ENCODE measurements at regions not wholly inside any gene's neighbourhood (a gene's known extent, or its start where the extent isn't known, plus 50 kb on each side); places are given as distances from the start of the nearest gene placed in this dataset.

- FAIRE-seq, result no peak
- no peak for DNase-seq (ENCODE audit: extremely low spot score, insufficient read length, low read depth)
Measured at GRCh38 chr3:7881946-7882345, 619.7 kb upstream of the LMCD1 start.

GRCh38 chr3:7897655-7898054, 604.0 kb upstream of the LMCD1 start:
- DNase-seq (ENCODE audit: extremely low spot score, insufficient read length, low read depth) (no peak), FAIRE-seq (no peak)

GRCh38 chr3:7913283-7913682, 588.3 kb upstream of the LMCD1 start:
- DNase-seq (ENCODE audit: extremely low spot score, insufficient read length, low read depth) (no peak), FAIRE-seq (no peak)

- DNase-seq (ENCODE audit: extremely low spot score, insufficient read length, low read depth) (no peak), FAIRE-seq (no peak)
Measured at GRCh38 chr3:7915356-7915755, 586.3 kb upstream of the LMCD1 start.

GRCh38 chr3:7917443-7918151, 584.0 kb upstream of the LMCD1 start:
- DNase-seq (ENCODE audit: extremely low spot score, insufficient read length, low read depth) (no peak), FAIRE-seq (no peak)

GRCh38 chr3:7920211-7920610, 581.4 kb upstream of the LMCD1 start:
- FAIRE-seq (no peak), DNase-seq (ENCODE audit: extremely low spot score, insufficient read length, low read depth) (no peak)

- FAIRE-seq (no peak), DNase-seq (ENCODE audit: extremely low spot score, insufficient read length, low read depth) (no peak)
Measured at GRCh38 chr3:7924228-7924627, 577.4 kb upstream of the LMCD1 start.

GRCh38 chr3:7927015-7927414, 574.6 kb upstream of the LMCD1 start:
- FAIRE-seq, result no peak
- no peak for DNase-seq (ENCODE audit: extremely low spot score, insufficient read length, low read depth)

- no peak for FAIRE-seq
- DNase-seq (ENCODE audit: extremely low spot score, insufficient read length, low read depth), result no peak
Measured at GRCh38 chr3:7927864-7928263, 573.8 kb upstream of the LMCD1 start.

GRCh38 chr3:7929319-7929889, 572.2 kb upstream of the LMCD1 start:
- DNase-seq (ENCODE audit: extremely low spot score, insufficient read length, low read depth) (no peak), FAIRE-seq (no peak)

GRCh38 chr3:7934362-7934761, 567.3 kb upstream of the LMCD1 start:
- no peak for FAIRE-seq
- no peak for DNase-seq (ENCODE audit: extremely low spot score, insufficient read length, low read depth)

- no peak for FAIRE-seq
- no peak for DNase-seq (ENCODE audit: extremely low spot score, insufficient read length, low read depth)
Measured at GRCh38 chr3:7947930-7948329, 553.7 kb upstream of the LMCD1 start.

- no peak for FAIRE-seq
- no peak for DNase-seq (ENCODE audit: extremely low spot score, insufficient read length, low read depth)
Measured at GRCh38 chr3:7950890-7951289, 550.7 kb upstream of the LMCD1 start.

- no peak for DNase-seq (ENCODE audit: extremely low spot score, insufficient read length, low read depth)
Measured at GRCh38 chr3:7953449-7954014, 548.1 kb upstream of the LMCD1 start.

GRCh38 chr3:7957024-7957423, 544.6 kb upstream of the LMCD1 start:
- FAIRE-seq, result no peak
- DNase-seq (ENCODE audit: extremely low spot score, insufficient read length, low read depth), result no peak

More at GRCh38 chr3:7953449-7954014, 548.1 kb upstream of the LMCD1 start:
- no peak for FAIRE-seq

- DNase-seq (ENCODE audit: extremely low spot score, insufficient read length, low read depth) (no peak), FAIRE-seq (no peak)
Measured at GRCh38 chr3:7959094-7959493, 542.5 kb upstream of the LMCD1 start.

- FAIRE-seq (no peak), DNase-seq (ENCODE audit: extremely low spot score, insufficient read length, low read depth) (no peak)
Measured at GRCh38 chr3:7960601-7961000, 541.0 kb upstream of the LMCD1 start.

- DNase-seq (ENCODE audit: extremely low spot score, insufficient read length, low read depth) (no peak), FAIRE-seq (no peak)
Measured at GRCh38 chr3:7962301-7962700, 539.3 kb upstream of the LMCD1 start.

- FAIRE-seq (no peak), DNase-seq (ENCODE audit: extremely low spot score, insufficient read length, low read depth) (no peak)
Measured at GRCh38 chr3:7964899-7965298, 536.7 kb upstream of the LMCD1 start.

GRCh38 chr3:7973006-7973405, 528.6 kb upstream of the LMCD1 start:
- no peak for FAIRE-seq
- DNase-seq (ENCODE audit: extremely low spot score, insufficient read length, low read depth), result no peak

- FAIRE-seq (no peak), DNase-seq (ENCODE audit: extremely low spot score, insufficient read length, low read depth) (no peak)
Measured at GRCh38 chr3:7977245-7978086, 524.2 kb upstream of the LMCD1 start.

Data from GM18507 (cell line).